Hepatocyte (in vitro differentiated cells): ENCODE measurements at regions not wholly inside any gene's neighbourhood (a gene's known extent, or its start where the extent isn't known, plus 50 kb on each side); places are given as distances from the start of the nearest gene placed in this dataset.

Source experiments
- DNase-seq: peaks from one replicate; pipeline ENCODE4 v3.0.0-alpha.2; 2016; ENCODE audit warnings: low spot score
- H2AFZ ChIP-seq: fragments of 200-600 bp; sonication (generic); 2 replicates; pipeline ENCODE4 v1.6.0; 2016; ENCODE audit warnings: antibody characterized with exemption, mild to moderate bottlenecking
- H3K27ac ChIP-seq: fragments of 200-600 bp; sonication (generic); 2 replicates; pipeline ENCODE4 v1.5.1; 2016; ENCODE audit warnings: mild to moderate bottlenecking
- H3K27me3 ChIP-seq: fragments of 200-600 bp; sonication (generic); 2 replicates; pipeline ENCODE4 v1.6.1; 2016
- H3K36me3 ChIP-seq: fragments of 200-600 bp; sonication (generic); replicated peaks from 2 replicates; pipeline ENCODE4 v1.5.1; 2016; ENCODE audit warnings: low read depth; ENCODE audit not compliant: insufficient read depth
- H3K4me1 ChIP-seq: fragments of 200-600 bp; sonication (generic); 2 replicates; pipeline ENCODE4 v1.5.1; 2016; ENCODE audit warnings: mild to moderate bottlenecking, moderate library complexity; ENCODE audit not compliant: insufficient read depth
- H3K4me2 ChIP-seq: fragments of 200-600 bp; sonication (generic); 2 replicates; pipeline ENCODE4 v1.6.0; 2016
- H3K4me3 ChIP-seq: fragments of 200-600 bp; sonication (generic); 2 replicates; pipeline ENCODE4 v1.5.1; 2016; ENCODE audit warnings: mild to moderate bottlenecking
- H3K79me2 ChIP-seq: fragments of 200-600 bp; sonication (generic); 2 replicates; pipeline ENCODE4 v1.6.0; 2017; ENCODE audit warnings: mild to moderate bottlenecking
- H3K9me2 ChIP-seq: fragments of 200-600 bp; sonication (generic); replicated peaks from 2 replicates; pipeline ENCODE4 v1.6.0; 2017; ENCODE audit warnings: mild to moderate bottlenecking; ENCODE audit not compliant: insufficient read depth
- H3K9me3 ChIP-seq: fragments of 200-600 bp; sonication (generic); 2 replicates; pipeline ENCODE4 v1.5.1; 2016; ENCODE audit warnings: low read depth, mild to moderate bottlenecking
- H4K20me1 ChIP-seq: fragments of 200-600 bp; sonication (generic); 2 replicates; pipeline ENCODE4 v1.6.0; 2016; ENCODE audit warnings: mild to moderate bottlenecking; ENCODE audit not compliant: insufficient read depth, poor library complexity, severe bottlenecking
- CTCF ChIP-seq: fragments of 200-600 bp; sonication (generic); IDR thresholded peaks from 2 replicates; pipeline ENCODE4 v1.5.1; 2016; ENCODE audit warnings: antibody characterized with exemption, mild to moderate bottlenecking; ENCODE audit not compliant: poor library complexity
- EZH2 ChIP-seq: fragments of 200-600 bp; sonication (generic); IDR thresholded peaks from 2 replicates; pipeline ENCODE4 v1.6.1; 2016; ENCODE audit warnings: antibody characterized with exemption, mild to moderate bottlenecking, borderline replicate concordance
- EZH2phosphoT487 ChIP-seq: fragments of 200-600 bp; sonication (generic); IDR thresholded peaks from one replicate; pipeline ENCODE4 v1.6.1; 2018; ENCODE audit warnings: antibody characterized with exemption, mild to moderate bottlenecking, low read depth, moderate library complexity; ENCODE audit not compliant: unreplicated experiment, severe bottlenecking
- WGBS: methylation state at CpG from one replicate; pipeline ENCODE4 v1.1.6; 2016; ENCODE audit warnings: low lambda C conversion rate; ENCODE audit errors: missing lambda C conversion rate; 5-methylcytosine and 5-hydroxymethylcytosine counted together

DNA sequence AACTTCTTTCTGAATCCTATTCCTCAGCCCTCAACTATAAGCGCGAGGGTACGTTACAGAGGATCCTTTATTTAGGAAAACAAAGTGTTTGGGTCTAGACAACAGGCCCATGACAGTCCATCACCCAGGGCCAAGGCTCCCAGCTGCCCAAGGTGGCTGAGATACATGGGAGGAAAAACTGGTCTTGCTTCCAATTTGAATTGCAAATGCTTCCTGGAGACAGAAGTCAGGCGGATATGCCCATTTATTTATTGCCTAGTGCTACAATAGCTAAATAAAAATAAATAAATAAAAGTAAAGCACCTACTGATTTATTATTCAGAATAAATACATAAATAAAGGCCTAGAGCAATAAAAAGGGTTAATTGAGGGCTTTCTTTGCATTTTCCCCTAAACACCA is 248.7 kb downstream of the DHX15 start:
- no peak overlapping the region for H3K4me2 ChIP-seq
- H3K27ac ChIP-seq = no peak overlapping the region
- no peaks in the 10 kb centered on the region for H3K4me1 ChIP-seq
- H2AFZ ChIP-seq = no peak overlapping the region
- no peaks in the 10 kb centered on the region for H3K27me3 ChIP-seq
- H3K9me2 ChIP-seq = no peaks in the 10 kb centered on the region
- H3K36me3 ChIP-seq = no peaks in the 10 kb centered on the region
- no peak overlapping the region for H3K4me3 ChIP-seq
- no peak for DNase-seq
- no peak for TF ChIP-seq CTCF
- H3K9me3 ChIP-seq = no peaks in the 10 kb centered on the region
- 94% methylated on average over 4 of the region's 4 CpGs for WGBS
- no peaks in the 10 kb centered on the region for H3K79me2 ChIP-seq
- H4K20me1 ChIP-seq = no peaks in the 10 kb centered on the region

- no peak for TF ChIP-seq EZH2
- no peak for TF ChIP-seq EZH2phosphoT487
- no peak for TF ChIP-seq CTCF
- no peaks in the 10 kb centered on the region for H3K9me2 ChIP-seq
- no peaks in the 10 kb centered on the region for H3K9me3 ChIP-seq
- H4K20me1 ChIP-seq = no peaks in the 10 kb centered on the region
- no peak overlapping the region for H3K4me3 ChIP-seq
- WGBS = 93% methylated on average over 3 of the region's 3 CpGs
- no peaks in the 10 kb centered on the region for H3K27me3 ChIP-seq
- H3K4me1 ChIP-seq = no peaks in the 10 kb centered on the region
- no peaks in the 10 kb centered on the region for H3K79me2 ChIP-seq
- H2AFZ ChIP-seq = no peak overlapping the region
- no peak overlapping the region for H3K4me2 ChIP-seq
- H3K36me3 ChIP-seq = no peaks in the 10 kb centered on the region
- no peak overlapping the region for H3K27ac ChIP-seq
- DNase-seq = no peak
Observed at GRCh38 chr4:24334906-24335305, 249.4 kb downstream of the DHX15 start.

DNA sequence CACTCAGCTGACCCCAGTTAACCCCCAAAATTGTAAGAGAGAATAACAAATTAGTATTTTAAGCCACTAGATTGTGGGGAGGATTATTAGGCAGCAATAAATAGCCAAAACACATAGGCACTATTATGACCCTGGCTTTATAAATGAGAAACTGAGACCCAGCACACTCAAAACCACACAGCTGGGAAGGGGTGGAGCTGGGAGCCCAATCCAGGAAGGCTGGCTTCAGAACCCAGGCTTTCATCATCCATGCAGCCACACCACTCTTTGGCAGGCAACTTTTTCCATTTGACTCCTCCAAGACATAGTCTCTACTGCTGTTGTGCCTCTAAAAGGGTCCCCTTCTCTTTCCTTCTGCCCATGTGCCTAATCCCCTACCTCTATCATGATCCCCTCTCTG is 253.8 kb downstream of the DHX15 start:
- no peak overlapping the region for H3K4me3 ChIP-seq
- no peaks in the 10 kb centered on the region for H3K79me2 ChIP-seq
- H3K9me3 ChIP-seq = no peaks in the 10 kb centered on the region
- H3K9me2 ChIP-seq = no peaks in the 10 kb centered on the region
- no peak overlapping the region for H3K27ac ChIP-seq
- H4K20me1 ChIP-seq = no peaks in the 10 kb centered on the region
- H3K36me3 ChIP-seq = no peaks in the 10 kb centered on the region
- no peak for DNase-seq
- H2AFZ ChIP-seq = no peak overlapping the region
- TF ChIP-seq CTCF (no peak), EZH2 (no peak)
- H3K4me1 ChIP-seq = no peaks in the 10 kb centered on the region
- H3K4me2 ChIP-seq = no peak overlapping the region
- H3K27me3 ChIP-seq = no peaks in the 10 kb centered on the region

DNA sequence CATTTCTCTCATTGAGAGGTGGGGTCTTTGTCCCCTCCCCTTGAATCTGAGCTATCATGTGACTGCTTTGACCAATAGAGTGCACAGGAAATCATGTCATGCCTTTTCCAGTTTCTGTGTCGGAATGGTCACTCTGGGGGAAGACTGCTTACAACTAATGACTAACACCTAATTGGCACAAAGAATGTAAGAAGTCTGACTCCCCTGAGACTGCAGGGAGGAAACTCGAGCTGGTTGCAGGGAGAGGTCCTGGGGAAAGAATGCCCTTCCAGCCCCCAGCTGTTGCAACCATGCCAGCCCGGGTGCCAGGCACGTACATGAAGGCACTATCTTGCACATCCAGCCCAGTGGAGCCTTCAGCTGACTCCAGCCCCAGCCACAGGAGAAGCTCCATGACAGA is 254.2 kb downstream of the DHX15 start:
- Histone ChIP-seq H3K4me3 (no peak overlapping the region), H3K4me2 (no peak overlapping the region), H3K27me3 (no peaks in the 10 kb centered on the region), H3K36me3 (no peaks in the 10 kb centered on the region), H3K4me1 (no peaks in the 10 kb centered on the region), H3K27ac (no peak overlapping the region), H3K9me2 (no peaks in the 10 kb centered on the region), H3K79me2 (no peaks in the 10 kb centered on the region), H4K20me1 (no peaks in the 10 kb centered on the region), H2AFZ (no peak overlapping the region), H3K9me3 (no peaks in the 10 kb centered on the region)
- WGBS = 90% methylated on average over 4 of the region's 4 CpGs
- TF ChIP-seq EZH2phosphoT487 = no peak
- no peak for TF ChIP-seq CTCF
- TF ChIP-seq EZH2 = no peak
- DNase-seq = no peak
